ENCODE measurements at regions not wholly inside any gene's neighbourhood (a gene's known extent, or its start where the extent isn't known, plus 50 kb on each side); places are given as distances from the start of the nearest gene placed in this dataset.

GRCh38 chr3:72006631-72007556 lies 221.9 kb upstream of the PROK2 start:
- no peak overlapping the region for H4K5ac ChIP-seq (ENCODE audit: low read depth, low read length)
- no peaks in the 10 kb centered on the region for H3K9me3 ChIP-seq (ENCODE audit: control insufficient read depth, insufficient read depth, low read length)
- no TSS peak for BruUV-seq (replicated peaks)
- H4K20me1 ChIP-seq (ENCODE audit: insufficient read depth, low read length): no peaks in the 10 kb centered on the region
- no peak overlapping the region for H2BK120ac ChIP-seq (ENCODE audit: low read depth, low read length)
- H2AFZ ChIP-seq (replicated peaks; ENCODE audit: low read length, poor library complexity): no peak overlapping the region
- no peak overlapping the region for H4K91ac ChIP-seq (ENCODE audit: insufficient read depth, low read depth, low read length)
- H2AK5ac ChIP-seq (ENCODE audit: low read depth, low read length): no peak overlapping the region
- H3K79me1 ChIP-seq (ENCODE audit: low read depth in 1 of 2, low read length in 2 of 2): no peaks in the 10 kb centered on the region
- DNase-seq (no peak), ATAC-seq (ENCODE audit: low read depth) (no peak)
- H2BK5ac ChIP-seq (ENCODE audit: low read depth, low read length, poor library complexity, severe bottlenecking): no peak overlapping the region
- H3K14ac ChIP-seq (replicated peaks; ENCODE audit: low read depth, low read length): no peak overlapping the region
- no peak overlapping the region for H3K18ac ChIP-seq (ENCODE audit: low read depth, low read length)
- no peaks in the 10 kb centered on the region for H3K4me1 ChIP-seq (ENCODE audit: control insufficient read depth, insufficient read depth, low read length)
- no peak overlapping the region for H2AK9ac ChIP-seq (replicated peaks; ENCODE audit: low read depth, low read length, poor library complexity)
- POLR2A ChIA-PET (ENCODE audit: unreplicated experiment): no interaction called here
- no peak overlapping the region for H3K23ac ChIP-seq (ENCODE audit: low read depth, low read length)
- no peaks in the 10 kb centered on the region for H3K36me3 ChIP-seq (ENCODE audit: control insufficient read depth, insufficient read depth, low read length)
- no peak overlapping the region for H3K56ac ChIP-seq (ENCODE audit: extremely low read depth, insufficient read depth, low read length)
- dilution Hi-C loops (cut with HindIII; ENCODE audit: low sequenced_read_pairs, unreplicated experiment): no loop called here
- H3K9ac ChIP-seq (ENCODE audit: low read depth, low read length): no peak overlapping the region
- H3K27me3 ChIP-seq (ENCODE audit: control insufficient read depth, insufficient read depth, low read length): no peaks in the 10 kb centered on the region
- 100% methylated on average over 1 of the region's 12 CpGs; no CpG with 5 or more reads in 1 of the 2 experiments for WGBS, 2 experiments (ENCODE audit: extremely low coverage in 2 of 2, insufficient read length in 1 of 2)
- no peak overlapping the region for H3K4me3 ChIP-seq (ENCODE audit: insufficient read depth, low read depth, low read length)
- no peaks in the 10 kb centered on the region for H3K9me1 ChIP-seq (ENCODE audit: insufficient read depth, low read length)
- no peak overlapping the region for H3K4ac ChIP-seq (ENCODE audit: low read depth, low read length)
- H3K27ac ChIP-seq (ENCODE audit: insufficient read depth, low read length): no peak overlapping the region
- intact Hi-C loops (cut with micrococcal nuclease): no loop called here
- H2BK15ac ChIP-seq (ENCODE audit: low read depth, low read length): no peak overlapping the region
- no peak overlapping the region for H2BK20ac ChIP-seq (ENCODE audit: low read depth, low read length)
- no peak overlapping the region for H3K4me2 ChIP-seq (ENCODE audit: low read depth, low read length)
- H4K8ac ChIP-seq (ENCODE audit: low read depth in 2 of 2, low read length in 2 of 2): no peak overlapping the region
- CTCF ChIA-PET: no interaction called here
- in situ Hi-C loops (cut with MboI; ENCODE audit: low sequenced_read_pairs): no loop called here
- no peak for TF ChIP-seq CEBPB (IDR thresholded peaks at IDR 0.05; ENCODE audit: low read depth, low read length)
- TF ChIP-seq RAD21 (IDR thresholded peaks at IDR 0.05; ENCODE audit: low read length): no peak
- TF ChIP-seq SMC3 (IDR thresholded peaks at IDR 0.05; ENCODE audit: low read depth, low read length): no peak
- no peak for TF ChIP-seq RCOR1 (IDR thresholded peaks at IDR 0.05; ENCODE audit: insufficient replicate concordance, low read length)
- TF ChIP-seq ELK1 (IDR thresholded peaks at IDR 0.05; ENCODE audit: borderline replicate concordance, low read depth, low read length): no peak
- TF ChIP-seq BHLHE40 (IDR thresholded peaks at IDR 0.05; ENCODE audit: low read depth, low read length): no peak
- no peak for TF ChIP-seq MAZ (IDR thresholded peaks at IDR 0.05; ENCODE audit: borderline replicate concordance, low read depth, low read length)
- TF ChIP-seq CTCF (conservative IDR thresholded peaks at IDR 0.05; ENCODE audit: low read depth, low read length): no peak
- TF ChIP-seq POLR2A (IDR thresholded peaks at IDR 0.05; ENCODE audit: low read depth, low read length): no peak
- TF ChIP-seq CHD1 (IDR thresholded peaks at IDR 0.05; ENCODE audit: low read depth, low read length): no peak
- no peak for TF ChIP-seq FOS (IDR thresholded peaks at IDR 0.05; ENCODE audit: low read depth, low read length)
- no peak for TF ChIP-seq MAFK (IDR thresholded peaks at IDR 0.05; ENCODE audit: low read depth, low read length)
- no peak for TF ChIP-seq MXI1 (IDR thresholded peaks at IDR 0.05; ENCODE audit: borderline replicate concordance, low read depth, low read length)
- no peak for TF ChIP-seq NFE2L2 (IDR thresholded peaks at IDR 0.05; ENCODE audit: low read depth, low read length)
- TF ChIP-seq RFX5 (IDR thresholded peaks at IDR 0.05; ENCODE audit: low read depth, low read length): no peak

Data from IMR-90 (cell line).